K562 (cell line): ENCODE measurements at regions not wholly inside any gene's neighbourhood (a gene's known extent, or its start where the extent isn't known, plus 50 kb on each side); places are given as distances from the start of the nearest gene placed in this dataset.
"Not testable (repeated sequence)": the region's sequence is repeated elsewhere in the genome, so short reads cannot be mapped to it uniquely, and the experiment has no call there.

Experiments used
- ATAC-seq: fragments of 200-7000 bp; cut with Tn5 transposase; 3 replicates; pipeline ENCODE4 v1.9.1; 2020; ENCODE audit warnings: moderate library complexity
- BruUV-seq: library from RNA; stranded (reverse); fragments of 400-500 nt; replicated peaks from 2 replicates; lab custom pipeline; 2021; lab: Mats Ljungman, UMichigan
- CTCF ChIA-PET: fragments of 300-600 bp; formaldehyde crosslinking; extraction: SDS; loops from one replicate; lab custom pipeline; 2021; ENCODE audit warnings: low intra/inter-chr PET ratio; lab: Yijun Ruan, JAX
- POLR2A ChIA-PET: fragments of 300-600, 350-650 bp; sonication (Branson Sonifier 250); formaldehyde crosslinking; extraction: SDS; loops from one replicate; lab custom pipeline; 2021; ENCODE audit warnings: antibody characterized with exemption, inconsistent platforms; lab: Yijun Ruan, JAX
- DNase-seq, 4 experiments: peaks; one replicate each; pipeline versions ENCODE4 v3.0.0 to v3.0.0-alpha.2; 2011 to 2018; ENCODE audit warnings: low spot score in 3 of 4, mixed read lengths in 3 of 4; ENCODE audit errors: extremely low read depth in 1 of 4
- FAIRE-seq: peaks from 2 replicates; lab custom pipeline; 2011; peaks lifted over from hg19 to GRCh38; lab: Jason Lieb, UNC
- H2AFZ ChIP-seq: 2 replicates; pipeline ENCODE4 v1.6.0; 2011; ENCODE audit warnings: low read depth, low read length, control low read depth, inconsistent platforms
- H3K27ac ChIP-seq: fragments of 200-600 bp; 3 replicates; pipeline ENCODE4 v1.8.0; 2011; ENCODE audit warnings: low read depth, mild to moderate bottlenecking, control low read depth, inconsistent platforms, low read length, moderate library complexity, mixed read lengths; ENCODE audit errors: extremely low read depth
- H3K27me3 ChIP-seq, 2 experiments: fragments of 300-600 bp in 1 of 2; 2 replicates in 1 of 2; 3 replicates in 1 of 2; pipeline versions ENCODE4 v1.6.0 to v1.8.0; 2011; ENCODE audit warnings: inconsistent platforms in 2 of 2, low read length in 2 of 2, mild to moderate bottlenecking in 1 of 2, mixed read lengths in 1 of 2, moderate library complexity in 1 of 2; ENCODE audit not compliant: control insufficient read depth in 2 of 2, insufficient read depth in 2 of 2
- H3K36me3 ChIP-seq: fragments of 300-600 bp; 3 replicates; pipeline ENCODE4 v1.8.0; 2011; ENCODE audit warnings: mild to moderate bottlenecking, low read length, inconsistent platforms; ENCODE audit not compliant: control insufficient read depth, insufficient read depth
- H3K4me1 ChIP-seq, 2 experiments: fragments of 200-600 bp in 1 of 2; replicated peaks in 1 of 2; 2 replicates in 1 of 2; 3 replicates in 1 of 2; pipeline versions ENCODE4 v1.5.1 to v1.8.0; 2011; ENCODE audit warnings: inconsistent platforms in 2 of 2, low read length in 2 of 2, mild to moderate bottlenecking in 1 of 2, mixed read lengths in 1 of 2, moderate library complexity in 1 of 2; ENCODE audit not compliant: control insufficient read depth in 2 of 2, insufficient read depth in 2 of 2
- H3K4me2 ChIP-seq: 2 replicates; pipeline ENCODE4 v1.6.1; 2011; ENCODE audit warnings: low read length, control low read depth, inconsistent platforms, mixed read lengths; ENCODE audit not compliant: insufficient read depth
- H3K4me3 ChIP-seq: fragments of 200-600 bp; sonication (generic), shearing (Covaris generic); 2 replicates; pipeline ENCODE4 v1.5.1; 2016; ENCODE audit warnings: control low read depth, inconsistent platforms
- H3K79me2 ChIP-seq: fragments of 200-600 bp; 3 replicates; pipeline ENCODE4 v1.8.0; 2011; ENCODE audit warnings: low read length, inconsistent platforms; ENCODE audit not compliant: control insufficient read depth, insufficient read depth
- H3K9ac ChIP-seq, 2 experiments: 2 replicates each; pipeline versions ENCODE4 v1.6.0 to v1.6.1; 2011; ENCODE audit warnings: low read depth in 2 of 2, low read length in 2 of 2, control low read depth in 1 of 2, inconsistent platforms in 1 of 2, mild to moderate bottlenecking in 1 of 2, mixed read lengths in 1 of 2; ENCODE audit not compliant: insufficient read depth in 1 of 2
- H3K9me1 ChIP-seq: one replicate; pipeline ENCODE4 v1.6.0; 2011; ENCODE audit warnings: inconsistent platforms, mild to moderate bottlenecking, low read length, moderate library complexity; ENCODE audit not compliant: control insufficient read depth, insufficient read depth
- H3K9me3 ChIP-seq: replicated peaks from 2 replicates; pipeline ENCODE4 v1.5.1; 2011; ENCODE audit warnings: low read depth, low read length, inconsistent platforms; ENCODE audit not compliant: control insufficient read depth, insufficient read depth
- H4K20me1 ChIP-seq: replicated peaks from 2 replicates; pipeline ENCODE4 v1.6.1; 2011; ENCODE audit warnings: low read length, inconsistent platforms, mixed read lengths; ENCODE audit not compliant: control insufficient read depth, insufficient read depth
- BMI1 ChIP-seq: fragments of 150-350 bp; IDR thresholded peaks from 2 replicates; pipeline ENCODE4 v1.6.1; 2014; ENCODE audit warnings: low read length
- COPS2 ChIP-seq: fragments of 450-650 bp; conservative IDR thresholded peaks from 2 replicates; pipeline ENCODE4 v1.6.1; 2016; ENCODE audit warnings: mild to moderate bottlenecking, moderate library complexity
- HDAC1 ChIP-seq, 2 experiments: fragments of 450-650 bp; IDR thresholded peaks; 2 replicates each; pipeline ENCODE4 v1.6.1; 2016 to 2017; ENCODE audit warnings: inconsistent platforms in 1 of 2, mild to moderate bottlenecking in 1 of 2, moderate library complexity in 1 of 2
- HNRNPUL1 ChIP-seq: fragments of 200-400 bp; formaldehyde crosslinking; IDR thresholded peaks from 2 replicates; pipeline ENCODE4 v1.6.1; 2017; ENCODE audit warnings: low read length
- LEF1 ChIP-seq: fragments of 450-650 bp; IDR thresholded peaks from 2 replicates; pipeline ENCODE4 v1.6.1; 2016; ENCODE audit warnings: mild to moderate bottlenecking
- MAZ ChIP-seq, 2 experiments: fragments of 450-650 bp in 1 of 2; sonication (generic) in 1 of 2; formaldehyde crosslinking; IDR thresholded peaks in 1 of 2; conservative IDR thresholded peaks in 1 of 2; 2 replicates each; pipeline versions ENCODE4 v1.4.0 to v1.5.0; 2020; ENCODE audit warnings: mild to moderate bottlenecking in 1 of 2, missing genetic modification reagents in 1 of 2
- RBM14 ChIP-seq: fragments of 200-400 bp; formaldehyde crosslinking; IDR thresholded peaks from 2 replicates; pipeline ENCODE4 v1.6.1; 2018; ENCODE audit warnings: low read depth, mild to moderate bottlenecking, low read length, moderate library complexity, borderline replicate concordance; ENCODE audit not compliant: insufficient read depth
- ZNF354B ChIP-seq: fragments of 250-450 bp; sonication (Bioruptor Pico); IDR thresholded peaks from 2 replicates; pipeline ENCODE4 v1.4.0; 2020
- WGBS: fragments of 100-300 bp; shearing (Covaris generic); methylation state at CpG from one replicate; pipeline ENCODE4 v1.1.6; 2016; ENCODE audit warnings: low coverage, mixed read lengths; ENCODE audit not compliant: insufficient coverage; ENCODE audit errors: missing lambda C conversion rate; 5-methylcytosine and 5-hydroxymethylcytosine counted together
- in situ Hi-C: fragments of 300-500 bp; cut with MboI; formaldehyde crosslinking; loops from 4 replicates; pipeline ENCODE4 v1.15.0; 2018; ENCODE audit warnings: inconsistent platforms, mixed read lengths
- intact Hi-C: fragments of 100-400 bp; cut with micrococcal nuclease; formaldehyde crosslinking; loops from 2 replicates; pipeline ENCODE4 v1.14.2; 2022
- TF ChIP-seq, protein P1 (sequence below): fragments of 250-450 bp; sonication (Bioruptor Pico); IDR thresholded peaks from 2 replicates; pipeline ENCODE4 v1.8.0; 2022; ENCODE audit warnings: inconsistent platforms
- TF ChIP-seq, protein P2 (sequence below): fragments of 450-650 bp; IDR thresholded peaks from 2 replicates; pipeline ENCODE4 v1.6.1; 2018; ENCODE audit warnings: mild to moderate bottlenecking, low read depth; ENCODE audit not compliant: partially characterized antibody
- TF ChIP-seq, protein P3 (sequence below): sonication (generic); formaldehyde crosslinking; IDR thresholded peaks from 2 replicates; pipeline ENCODE4 v1.8.0; 2022; ENCODE audit warnings: mild to moderate bottlenecking, low read depth, missing genetic modification reagents

GRCh38 chr6:97364327-97364726 is 81.3 kb upstream of the MMS22L start (continued):
- TF ChIP-seq BMI1 = no peak

- H3K9me1 ChIP-seq, H4K20me1 ChIP-seq, POLR2A ChIA-PET, H3K36me3 ChIP-seq, H3K4me3 ChIP-seq, in situ Hi-C loops, H3K9me3 ChIP-seq, H3K27ac ChIP-seq, H3K4me2 ChIP-seq, H3K27me3 ChIP-seq, DNase-seq, H3K4me1 ChIP-seq, H3K79me2 ChIP-seq, H2AFZ ChIP-seq, FAIRE-seq, BruUV-seq, H3K9ac ChIP-seq, CTCF ChIA-PET, ATAC-seq, intact Hi-C loops: not testable (repeated sequence)
- WGBS = 7% methylated on average over 3 of the region's 11 CpGs
Measured at GRCh38 chr6:97382071-97382470, 99.1 kb upstream of the MMS22L start.

- FAIRE-seq (no peak), DNase-seq (no peak), ATAC-seq (no peak)
- CTCF ChIA-PET = interaction anchor here (2.0 kb wide), 1 partner anchor 206 kb away, joined by 17 read pairs; no protein-coding TSS in a partner anchor
- in situ Hi-C loops (loop anchor here (5.0 to 10.0 kb wide), 2 partner anchors 200 to 328 kb away; no protein-coding TSS in a partner anchor), intact Hi-C loops (loop anchor here (5.0 to 10.0 kb wide), 2 partner anchors 110 to 1722 kb away; partner anchors contain the start of gene MMS22L)
- Histone ChIP-seq H2AFZ (no peak overlapping the region), H3K9me1 (no peaks in the 10 kb centered on the region), H3K4me1 (no peaks in the 10 kb centered on the region), H4K20me1 (no peaks in the 10 kb centered on the region), H3K9me3 (no peaks in the 10 kb centered on the region), H3K27me3 (no peaks in the 10 kb centered on the region), H3K4me2 (no peak overlapping the region), H3K9ac (no peak overlapping the region), H3K27ac (no peak overlapping the region), H3K4me3 (no peak overlapping the region), H3K36me3 (no peaks in the 10 kb centered on the region), H3K79me2 (no peaks in the 10 kb centered on the region)
- POLR2A ChIA-PET = no interaction called here
- no TSS peak for BruUV-seq
- no peak for TF ChIP-seq COPS2
- TF ChIP-seq HDAC1 (IDR thresholded peaks at IDR 0.05) = no peak
- TF ChIP-seq, protein P1, sequence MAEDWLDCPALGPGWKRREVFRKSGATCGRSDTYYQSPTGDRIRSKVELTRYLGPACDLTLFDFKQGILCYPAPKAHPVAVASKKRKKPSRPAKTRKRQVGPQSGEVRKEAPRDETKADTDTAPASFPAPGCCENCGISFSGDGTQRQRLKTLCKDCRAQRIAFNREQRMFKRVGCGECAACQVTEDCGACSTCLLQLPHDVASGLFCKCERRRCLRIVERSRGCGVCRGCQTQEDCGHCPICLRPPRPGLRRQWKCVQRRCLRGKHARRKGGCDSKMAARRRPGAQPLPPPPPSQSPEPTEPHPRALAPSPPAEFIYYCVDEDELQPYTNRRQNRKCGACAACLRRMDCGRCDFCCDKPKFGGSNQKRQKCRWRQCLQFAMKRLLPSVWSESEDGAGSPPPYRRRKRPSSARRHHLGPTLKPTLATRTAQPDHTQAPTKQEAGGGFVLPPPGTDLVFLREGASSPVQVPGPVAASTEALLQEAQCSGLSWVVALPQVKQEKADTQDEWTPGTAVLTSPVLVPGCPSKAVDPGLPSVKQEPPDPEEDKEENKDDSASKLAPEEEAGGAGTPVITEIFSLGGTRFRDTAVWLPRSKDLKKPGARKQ (CRISPR knock-in tag) = no peak
- no peak for TF ChIP-seq HNRNPUL1
- no peak for TF ChIP-seq ZNF354B (CRISPR knock-in tag)
- no peak for TF ChIP-seq LEF1
- TF ChIP-seq RBM14 = no peak
- TF ChIP-seq MAZ (CRISPR knock-in tag; conservative IDR thresholded peaks at IDR 0.05 in 1 of 2, IDR thresholded peaks at IDR 0.05 in 1 of 2) = no peak
- TF ChIP-seq, protein P2, sequence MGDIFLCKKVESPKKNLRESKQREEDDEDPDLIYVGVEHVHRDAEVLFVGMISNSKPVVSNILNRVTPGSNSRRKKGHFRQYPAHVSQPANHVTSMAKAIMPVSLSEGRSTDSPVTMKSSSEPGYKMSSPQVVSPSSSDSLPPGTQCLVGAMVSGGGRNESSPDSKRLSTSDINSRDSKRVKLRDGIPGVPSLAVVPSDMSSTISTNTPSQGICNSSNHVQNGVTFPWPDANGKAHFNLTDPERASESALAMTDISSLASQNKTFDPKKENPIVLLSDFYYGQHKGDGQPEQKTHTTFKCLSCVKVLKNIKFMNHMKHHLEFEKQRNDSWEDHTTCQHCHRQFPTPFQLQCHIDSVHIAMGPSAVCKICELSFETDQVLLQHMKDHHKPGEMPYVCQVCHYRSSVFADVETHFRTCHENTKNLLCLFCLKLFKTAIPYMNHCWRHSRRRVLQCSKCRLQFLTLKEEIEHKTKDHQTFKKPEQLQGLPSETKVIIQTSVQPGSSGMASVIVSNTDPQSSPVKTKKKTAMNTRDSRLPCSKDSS = no peak
- TF ChIP-seq, protein P3, sequence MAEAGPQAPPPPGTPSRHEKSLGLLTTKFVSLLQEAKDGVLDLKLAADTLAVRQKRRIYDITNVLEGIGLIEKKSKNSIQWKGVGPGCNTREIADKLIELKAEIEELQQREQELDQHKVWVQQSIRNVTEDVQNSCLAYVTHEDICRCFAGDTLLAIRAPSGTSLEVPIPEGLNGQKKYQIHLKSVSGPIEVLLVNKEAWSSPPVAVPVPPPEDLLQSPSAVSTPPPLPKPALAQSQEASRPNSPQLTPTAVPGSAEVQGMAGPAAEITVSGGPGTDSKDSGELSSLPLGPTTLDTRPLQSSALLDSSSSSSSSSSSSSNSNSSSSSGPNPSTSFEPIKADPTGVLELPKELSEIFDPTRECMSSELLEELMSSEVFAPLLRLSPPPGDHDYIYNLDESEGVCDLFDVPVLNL (CRISPR knock-in tag) = no peak
Measured at GRCh38 chr6:97392735-97393134, 109.7 kb upstream of the MMS22L start.
